Omental fat pad (tissue), 3 donors: ENCODE measurements at regions not wholly inside any gene's neighbourhood (a gene's known extent, or its start where the extent isn't known, plus 50 kb on each side); places are given as distances from the start of the nearest gene placed in this dataset.

ENCODE experiments used
- ATAC-seq: fragments of 150-250 bp; one replicate; pipeline ENCODE4 v1.9.1; 2016; ENCODE audit warnings: mild to moderate bottlenecking, moderate library complexity; ENCODE audit not compliant: low FRiP score
- DNase-seq: peaks from one replicate; pipeline ENCODE4 v3.0.0-alpha.2; 2019; ENCODE audit warnings: low spot score
- CTCF ChIP-seq, 3 donors: fragments of 450-650 bp; IDR thresholded peaks; one replicate each; pipeline ENCODE4 v1.5.1; 2016 to 2017; ENCODE audit warnings: antibody characterized with exemption in 3 of 3, mild to moderate bottlenecking in 3 of 3, moderate library complexity in 2 of 3

DNA sequence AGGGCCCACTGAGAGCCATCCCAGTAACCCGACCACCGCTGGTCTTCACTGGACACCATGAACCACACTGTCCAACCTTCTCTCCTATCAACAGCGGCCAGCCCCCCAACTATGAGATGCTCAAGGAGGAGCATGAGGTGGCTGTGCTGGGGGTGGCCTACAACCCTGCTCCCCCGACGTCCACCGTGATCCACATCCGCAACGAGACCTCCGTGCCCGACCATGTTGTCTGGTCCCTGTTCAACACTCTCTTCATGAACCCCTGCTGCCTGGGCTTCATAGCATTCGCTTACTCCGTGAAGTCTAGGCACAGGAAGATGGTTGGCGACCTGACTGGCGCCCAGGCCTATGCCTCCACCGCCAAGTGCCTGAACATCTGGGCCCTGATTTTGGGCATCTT lies 423.8 kb upstream of the EPHA5 start:
- TF ChIP-seq CTCF (IDR thresholded peaks at IDR 0.05) = no peak
- DNase-seq = no peak
- ATAC-seq = no peak

DNA sequence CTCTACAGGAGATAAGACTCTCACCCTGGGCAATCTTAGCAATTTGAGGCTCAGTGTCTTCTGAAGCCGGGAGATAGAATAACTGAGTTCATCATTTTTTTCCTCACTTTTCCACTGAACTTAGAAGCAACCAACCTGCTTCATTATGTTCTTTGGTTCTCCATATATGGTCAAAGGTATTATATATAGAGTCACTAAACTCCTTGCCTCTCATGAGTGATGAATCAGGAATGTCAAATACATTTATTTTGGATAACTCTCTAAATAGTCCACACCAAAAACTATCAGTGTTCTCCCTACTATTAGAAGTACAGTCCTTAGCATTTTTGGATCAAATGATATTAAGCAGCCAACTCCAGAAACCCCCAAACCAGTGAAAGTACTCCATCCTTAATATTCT lies 421.5 kb upstream of the EPHA5 start:
- TF ChIP-seq CTCF (IDR thresholded peaks at IDR 0.05) = no peak
- no peak for ATAC-seq
- DNase-seq = no peak

- no peak for TF ChIP-seq CTCF (IDR thresholded peaks at IDR 0.05)
- ATAC-seq = no peak
Measured at GRCh38 chr4:66073961-66074360, 403.7 kb upstream of the EPHA5 start.

DNA sequence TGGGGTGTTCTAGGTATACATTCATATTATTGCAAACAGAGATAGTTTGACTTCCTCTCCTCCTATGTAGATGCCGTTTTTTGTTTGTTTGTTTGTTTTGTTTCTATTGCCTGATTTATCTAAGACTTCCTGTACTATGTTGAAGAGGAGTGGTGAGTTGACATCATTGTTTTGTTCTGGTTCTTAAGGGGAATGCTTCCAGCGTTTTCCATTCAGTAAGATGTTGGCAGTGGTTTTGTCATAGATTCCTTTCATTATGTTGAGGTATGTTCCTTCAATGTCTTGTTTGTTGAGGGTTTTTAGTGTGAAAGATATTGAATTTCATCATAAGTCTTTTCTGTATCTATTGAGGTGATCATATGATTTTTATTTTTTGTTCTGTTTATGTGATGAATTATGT lies 401.6 kb upstream of the EPHA5 start:
- ATAC-seq (no peak), DNase-seq (no peak)
- TF ChIP-seq CTCF (IDR thresholded peaks at IDR 0.05) = no peak

More at GRCh38 chr4:66073961-66074360, 403.7 kb upstream of the EPHA5 start:
- no peak for DNase-seq

DNA sequence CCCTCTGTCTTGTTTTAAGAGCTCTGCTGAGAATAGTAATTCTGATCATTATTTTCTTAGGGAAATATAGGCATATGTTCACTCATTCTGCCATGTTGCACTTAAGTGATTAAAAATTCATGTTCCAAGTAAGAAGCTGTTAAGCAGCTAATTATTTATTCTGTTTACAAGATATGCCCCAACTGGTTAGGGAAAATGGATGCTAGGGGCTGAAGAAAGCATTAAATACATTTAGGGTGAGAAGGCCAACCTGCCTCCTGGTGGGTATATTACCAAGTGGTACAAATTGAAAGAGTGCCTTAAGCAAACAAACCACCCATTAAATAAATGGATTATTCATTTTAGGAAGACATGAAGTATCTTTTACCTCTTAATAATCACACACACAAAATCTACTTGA lies 392.6 kb upstream of the EPHA5 start:
- ATAC-seq = no peak
- no peak for DNase-seq
- no peak for TF ChIP-seq CTCF (IDR thresholded peaks at IDR 0.05)

GRCh38 chr4:66062044-66062443 lies 391.8 kb upstream of the EPHA5 start:
- TF ChIP-seq CTCF (IDR thresholded peaks at IDR 0.05) = no peak
- ATAC-seq = no peak
- DNase-seq = no peak

DNA sequence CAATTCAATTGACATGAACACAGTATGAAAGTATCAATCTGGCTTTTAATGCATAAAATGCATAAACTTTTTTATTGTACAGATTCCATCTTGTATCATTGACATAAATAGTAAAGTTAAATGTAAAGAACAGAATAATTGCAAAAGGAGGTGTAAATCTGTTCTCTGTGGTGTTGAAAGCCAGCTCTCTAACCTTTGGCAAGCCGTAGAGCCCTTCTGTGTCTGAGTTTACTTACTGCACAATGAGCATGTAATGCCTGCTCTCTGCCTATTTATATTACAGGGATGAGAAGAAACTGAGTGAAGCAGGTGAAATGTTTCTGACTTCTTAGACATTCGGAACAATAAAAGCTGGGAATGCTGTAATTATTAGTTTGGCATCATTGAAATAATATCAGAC lies 389.3 kb upstream of the EPHA5 start:
- no peak for DNase-seq
- TF ChIP-seq CTCF (IDR thresholded peaks at IDR 0.05) = no peak
- ATAC-seq = no peak
